ENCODE measurements at regions not wholly inside any gene's neighbourhood (a gene's known extent, or its start where the extent isn't known, plus 50 kb on each side); places are given as distances from the start of the nearest gene placed in this dataset.

DNA sequence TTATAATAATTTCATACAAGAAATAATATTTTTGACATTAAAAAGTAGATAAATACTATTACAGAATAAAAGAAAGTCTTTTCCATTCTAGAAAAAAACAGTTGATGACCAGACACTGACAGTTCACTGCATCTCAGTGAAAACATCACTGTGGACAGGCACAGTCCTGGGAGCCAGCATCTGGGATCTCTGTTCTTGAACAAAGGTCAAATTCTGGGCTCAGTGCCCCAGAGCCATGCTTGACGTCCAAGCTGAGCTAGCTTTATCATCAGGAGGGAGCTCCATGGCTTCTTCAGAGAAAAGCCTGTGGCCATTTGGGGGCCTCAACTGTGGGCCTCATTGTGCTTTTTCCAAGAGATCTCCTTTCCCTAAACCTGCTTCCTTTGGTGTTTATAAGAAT lies 86.1 kb upstream of the SRD5A2 start:
- no peak for DNase-seq
- H3K27me3 ChIP-seq = no peaks in the 10 kb centered on the region
- H3K9me3 ChIP-seq = no peaks in the 10 kb centered on the region
- H3K36me3 ChIP-seq = no peaks in the 10 kb centered on the region
- 29 to 65% methylated on average over 1 of the region's 1 CpG for WGBS, 2 donors
- TF ChIP-seq POLR2AphosphoS5 (IDR thresholded peaks at IDR 0.05) = no peak
- TF ChIP-seq EP300 (IDR thresholded peaks at IDR 0.05) = no peak
- H3K4me1 ChIP-seq = no peaks in the 10 kb centered on the region
- intact Hi-C loops (cut with DNase I) = no loop called here
- no peak overlapping the region for H3K27ac ChIP-seq
- H3K4me3 ChIP-seq = no peak overlapping the region

DNA sequence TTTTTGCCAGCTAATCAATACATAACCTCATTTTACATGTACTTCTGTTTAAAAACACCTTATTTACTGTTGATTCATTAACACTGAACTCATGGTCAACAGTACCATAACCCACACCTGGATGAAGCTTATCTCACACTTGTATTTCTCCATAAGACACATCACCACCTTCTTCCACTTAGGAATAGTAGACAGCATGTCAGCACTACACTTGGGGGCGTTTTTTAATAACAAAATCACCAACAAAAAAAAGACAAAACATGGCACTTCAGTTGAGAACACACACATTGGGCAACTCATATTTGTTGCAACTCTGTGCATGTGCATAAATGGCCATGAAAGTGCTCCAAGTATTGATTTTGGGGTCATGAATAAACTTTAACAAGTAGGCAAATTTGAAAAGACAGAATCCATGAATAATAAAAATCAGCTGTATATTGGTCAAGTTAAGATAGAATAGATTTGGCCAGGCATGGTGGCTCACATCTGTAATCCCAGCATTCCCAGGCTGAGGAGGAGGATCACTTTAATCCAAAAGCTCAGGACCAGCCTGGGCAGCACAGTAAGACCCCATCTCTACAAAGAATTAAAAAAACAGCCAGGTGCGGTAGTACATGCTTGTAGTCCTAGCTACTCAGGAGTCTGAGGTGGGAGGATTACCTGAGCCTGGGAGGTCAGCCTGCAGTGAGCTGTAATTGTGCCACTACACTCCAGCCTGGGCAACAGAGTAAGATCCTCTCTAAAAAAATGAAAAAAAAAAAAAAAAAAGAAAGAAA lies 84.4 kb upstream of the SRD5A2 start:
- Histone ChIP-seq H3K4me1 (no peaks in the 10 kb centered on the region), H3K27me3 (no peaks in the 10 kb centered on the region), H3K27ac (no peak overlapping the region), H3K4me3 (no peak overlapping the region), H3K36me3 (no peaks in the 10 kb centered on the region), H3K9me3 (no peaks in the 10 kb centered on the region)
- TF ChIP-seq EP300 (IDR thresholded peaks at IDR 0.05) (no peak), POLR2A (IDR thresholded peaks at IDR 0.05) (no peak), POLR2AphosphoS5 (IDR thresholded peaks at IDR 0.05) (no peak)
- TF ChIP-seq, protein P1, sequence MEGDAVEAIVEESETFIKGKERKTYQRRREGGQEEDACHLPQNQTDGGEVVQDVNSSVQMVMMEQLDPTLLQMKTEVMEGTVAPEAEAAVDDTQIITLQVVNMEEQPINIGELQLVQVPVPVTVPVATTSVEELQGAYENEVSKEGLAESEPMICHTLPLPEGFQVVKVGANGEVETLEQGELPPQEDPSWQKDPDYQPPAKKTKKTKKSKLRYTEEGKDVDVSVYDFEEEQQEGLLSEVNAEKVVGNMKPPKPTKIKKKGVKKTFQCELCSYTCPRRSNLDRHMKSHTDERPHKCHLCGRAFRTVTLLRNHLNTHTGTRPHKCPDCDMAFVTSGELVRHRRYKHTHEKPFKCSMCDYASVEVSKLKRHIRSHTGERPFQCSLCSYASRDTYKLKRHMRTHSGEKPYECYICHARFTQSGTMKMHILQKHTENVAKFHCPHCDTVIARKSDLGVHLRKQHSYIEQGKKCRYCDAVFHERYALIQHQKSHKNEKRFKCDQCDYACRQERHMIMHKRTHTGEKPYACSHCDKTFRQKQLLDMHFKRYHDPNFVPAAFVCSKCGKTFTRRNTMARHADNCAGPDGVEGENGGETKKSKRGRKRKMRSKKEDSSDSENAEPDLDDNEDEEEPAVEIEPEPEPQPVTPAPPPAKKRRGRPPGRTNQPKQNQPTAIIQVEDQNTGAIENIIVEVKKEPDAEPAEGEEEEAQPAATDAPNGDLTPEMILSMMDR (IDR thresholded peaks at IDR 0.05) = no peak
- WGBS, 2 donors = 83 to 85% methylated on average over 2 of the region's 2 CpGs
- DNase-seq = no peak
- intact Hi-C loops (cut with DNase I) = no loop called here

DNA sequence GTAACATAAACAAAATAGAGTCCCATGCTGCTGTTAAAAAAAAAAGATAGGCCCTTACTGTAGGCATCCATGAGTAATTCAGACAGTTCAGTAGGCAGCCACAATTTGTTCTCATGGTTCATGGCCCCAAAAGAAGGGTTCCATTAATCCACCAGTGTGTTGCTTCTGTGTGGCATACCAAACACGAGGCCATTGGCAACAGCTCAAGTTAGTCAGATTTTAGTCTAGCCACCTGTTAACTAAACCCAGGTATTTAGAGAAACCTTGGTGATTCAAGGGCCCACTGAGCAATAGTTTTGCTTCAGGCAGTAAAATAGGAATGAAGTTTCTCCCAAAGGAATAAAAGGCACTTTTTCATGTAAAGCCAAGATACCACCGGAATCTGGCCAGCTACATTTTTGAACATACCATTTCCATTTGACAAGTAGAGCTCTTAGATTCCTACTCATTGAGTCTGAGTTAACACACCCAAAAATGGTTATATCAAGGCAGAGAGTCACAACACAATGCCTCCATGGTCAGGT lies 80.1 kb upstream of the SRD5A2 start:
- Histone ChIP-seq H3K4me3 (no peak overlapping the region), H3K27me3 (no peaks in the 10 kb centered on the region), H3K9me3 (no peaks in the 10 kb centered on the region), H3K27ac (no peak overlapping the region), H3K4me1 (no peaks in the 10 kb centered on the region), H3K36me3 (no peaks in the 10 kb centered on the region)
- DNase-seq = no peak
- no peak for TF ChIP-seq POLR2AphosphoS5 (IDR thresholded peaks at IDR 0.05)
- TF ChIP-seq, protein P1 (IDR thresholded peaks at IDR 0.05) = no peak
- no peak for TF ChIP-seq EP300 (IDR thresholded peaks at IDR 0.05)
- no peak for TF ChIP-seq POLR2A (IDR thresholded peaks at IDR 0.05)
- 65 to 76% methylated on average over 2 of the region's 2 CpGs for WGBS, 2 donors
- intact Hi-C loops (cut with DNase I) = no loop called here

DNA sequence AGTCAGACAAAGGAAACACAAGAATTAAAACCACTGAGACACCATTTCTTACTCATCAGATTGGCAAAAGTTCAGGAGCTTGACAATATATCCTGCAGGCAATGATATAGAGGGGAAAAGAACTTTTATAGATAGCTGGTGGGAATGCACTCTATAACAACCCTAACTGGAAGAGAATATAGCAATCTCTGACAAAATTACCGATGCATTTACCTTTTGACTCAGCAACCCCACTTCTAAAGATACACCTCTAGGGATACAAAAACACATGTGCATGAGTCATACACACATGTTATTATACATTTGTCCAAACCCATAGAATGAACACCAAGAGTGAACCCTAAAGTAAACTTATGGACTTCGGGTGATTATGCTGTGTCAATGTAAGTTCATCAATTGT lies 79.4 kb upstream of the SRD5A2 start:
- H3K27me3 ChIP-seq = no peaks in the 10 kb centered on the region
- TF ChIP-seq, protein P1 (IDR thresholded peaks at IDR 0.05) = no peak
- no peaks in the 10 kb centered on the region for H3K36me3 ChIP-seq
- 91 to 94% methylated on average over 2 of the region's 2 CpGs for WGBS, 2 donors
- intact Hi-C loops (cut with DNase I) = no loop called here
- no peak for DNase-seq
- no peak overlapping the region for H3K4me3 ChIP-seq
- no peaks in the 10 kb centered on the region for H3K4me1 ChIP-seq
- H3K9me3 ChIP-seq = no peaks in the 10 kb centered on the region
- no peak overlapping the region for H3K27ac ChIP-seq

DNA sequence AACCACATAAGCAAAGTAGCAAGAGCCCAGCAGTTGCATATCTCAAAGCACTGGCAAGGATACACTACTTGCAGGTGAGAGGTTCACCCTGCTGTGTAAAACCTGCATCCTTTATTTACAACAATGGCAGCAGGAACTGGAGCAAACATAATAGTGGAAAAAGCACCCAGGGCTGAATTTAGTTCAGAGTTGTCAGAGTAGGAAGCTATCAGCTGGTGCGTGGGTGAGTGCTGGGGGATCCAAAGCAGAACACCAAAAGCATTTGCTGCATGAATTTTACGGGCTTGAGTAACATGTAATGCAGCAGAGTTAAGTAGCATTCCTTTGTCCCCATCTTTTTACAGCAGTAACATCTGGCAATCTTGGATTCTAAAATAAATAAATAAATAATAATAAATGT lies 73.5 kb upstream of the SRD5A2 start:
- Histone ChIP-seq H3K4me3 (no peak overlapping the region), H3K36me3 (no peaks in the 10 kb centered on the region), H3K9me3 (no peaks in the 10 kb centered on the region), H3K27me3 (no peaks in the 10 kb centered on the region), H3K27ac (no peak overlapping the region), H3K4me1 (no peaks in the 10 kb centered on the region)
- TF ChIP-seq, protein P1 (IDR thresholded peaks at IDR 0.05) = no peak
- TF ChIP-seq POLR2AphosphoS5 (IDR thresholded peaks at IDR 0.05) = no peak
- DNase-seq = no peak
- intact Hi-C loops (cut with DNase I) = no loop called here
- WGBS, 2 donors = 41 to 61% methylated on average over 2 of the region's 2 CpGs
